ENCODE measurements at regions not wholly inside any gene's neighbourhood (a gene's known extent, or its start where the extent isn't known, plus 50 kb on each side); places are given as distances from the start of the nearest gene placed in this dataset.
A peak's percentile ranks its signal among the peaks of the same experiment; 100 is the strongest.

DNA sequence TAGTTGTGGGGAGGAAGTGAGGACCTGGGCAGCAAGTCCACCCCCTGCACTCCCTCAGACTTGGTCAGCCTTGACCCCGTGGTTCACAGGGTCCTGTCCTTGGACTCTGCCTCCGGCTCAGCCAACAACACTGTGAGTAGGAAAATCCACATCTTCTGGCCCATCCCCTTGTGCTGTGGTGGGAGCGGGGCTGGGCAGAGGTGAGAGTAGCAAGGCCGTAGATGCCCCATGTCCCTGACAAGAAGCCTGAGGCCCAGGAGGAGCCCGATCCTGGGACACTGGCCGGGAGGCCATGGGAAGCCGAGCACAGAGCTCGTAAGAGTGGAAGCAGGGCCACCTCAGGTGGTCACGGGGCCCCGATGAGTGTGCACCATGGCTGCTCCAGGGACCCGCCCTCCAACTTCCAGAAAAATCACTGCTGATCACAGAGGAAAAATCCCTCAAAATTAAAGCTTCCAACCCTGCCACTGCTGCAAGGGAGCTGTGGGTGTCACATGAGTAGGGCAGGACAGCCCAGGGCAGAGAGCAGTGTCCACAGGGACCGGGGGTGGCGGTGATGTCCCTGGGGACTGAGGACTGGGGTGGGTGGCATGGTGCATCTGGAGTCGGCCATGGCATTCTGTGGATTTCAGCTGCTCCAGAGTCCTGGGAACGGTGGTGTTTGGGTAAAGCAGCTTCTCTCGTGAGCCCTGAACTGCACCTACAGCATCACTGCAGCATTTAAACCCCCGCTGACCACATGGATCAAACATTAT, 189.4 kb downstream of the DLL1 start:
- H3K36me3 ChIP-seq: no peaks in the 10 kb centered on the region
- ATAC-seq (no peak), DNase-seq (peak in 3 of 5 donors; percentile 4 to 33 (median 11))
- WGBS, 4 donors: 89 to 95% (median 93%) methylated on average over 17 of the region's 17 CpGs
- no peak overlapping the region for H3K27ac ChIP-seq
- no peak overlapping the region for H3K4me3 ChIP-seq
- TF ChIP-seq, protein P1, sequence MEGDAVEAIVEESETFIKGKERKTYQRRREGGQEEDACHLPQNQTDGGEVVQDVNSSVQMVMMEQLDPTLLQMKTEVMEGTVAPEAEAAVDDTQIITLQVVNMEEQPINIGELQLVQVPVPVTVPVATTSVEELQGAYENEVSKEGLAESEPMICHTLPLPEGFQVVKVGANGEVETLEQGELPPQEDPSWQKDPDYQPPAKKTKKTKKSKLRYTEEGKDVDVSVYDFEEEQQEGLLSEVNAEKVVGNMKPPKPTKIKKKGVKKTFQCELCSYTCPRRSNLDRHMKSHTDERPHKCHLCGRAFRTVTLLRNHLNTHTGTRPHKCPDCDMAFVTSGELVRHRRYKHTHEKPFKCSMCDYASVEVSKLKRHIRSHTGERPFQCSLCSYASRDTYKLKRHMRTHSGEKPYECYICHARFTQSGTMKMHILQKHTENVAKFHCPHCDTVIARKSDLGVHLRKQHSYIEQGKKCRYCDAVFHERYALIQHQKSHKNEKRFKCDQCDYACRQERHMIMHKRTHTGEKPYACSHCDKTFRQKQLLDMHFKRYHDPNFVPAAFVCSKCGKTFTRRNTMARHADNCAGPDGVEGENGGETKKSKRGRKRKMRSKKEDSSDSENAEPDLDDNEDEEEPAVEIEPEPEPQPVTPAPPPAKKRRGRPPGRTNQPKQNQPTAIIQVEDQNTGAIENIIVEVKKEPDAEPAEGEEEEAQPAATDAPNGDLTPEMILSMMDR (IDR thresholded peaks at IDR 0.05): no peak
- TF ChIP-seq POLR2A (IDR thresholded peaks at IDR 0.05): no peak
- H3K4me1 ChIP-seq: peaks cover 0 to 13% (median 9%) of the 10 kb centered on the region in 12 donors
- intact Hi-C loops (cut with DNase I): no loop called here
- no peaks in the 10 kb centered on the region for H3K9me3 ChIP-seq
- peaks cover 0 to 5% (median 0%) of the 10 kb centered on the region in 9 donors for H3K27me3 ChIP-seq

DNA sequence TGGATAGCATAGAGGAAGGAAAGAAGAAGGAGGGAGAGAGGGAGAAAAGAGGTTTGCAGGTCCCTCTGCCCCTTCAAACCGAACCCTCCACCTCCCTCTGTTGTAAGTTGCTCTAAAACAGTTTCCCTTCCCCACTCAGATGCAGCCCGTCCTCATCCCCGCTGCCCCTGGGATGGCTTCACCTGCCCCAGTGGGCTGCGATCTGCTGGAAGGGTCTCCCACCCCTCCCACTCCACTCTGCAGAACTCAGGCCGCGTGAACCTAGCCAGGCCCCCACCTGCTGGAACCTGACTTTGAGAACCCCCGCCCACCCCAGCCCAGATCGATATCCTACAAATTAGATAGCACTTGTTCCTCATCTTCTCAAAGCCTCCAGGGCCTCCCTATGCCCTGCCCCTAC, 190.8 kb downstream of the DLL1 start:
- Histone ChIP-seq H3K27ac (no peak overlapping the region), H3K4me1 (peaks cover 0 to 26% (median 13%) of the 10 kb centered on the region in 12 donors), H3K4me3 (no peak overlapping the region), H3K36me3 (no peaks in the 10 kb centered on the region), H3K27me3 (peaks cover 0 to 5% (median 0%) of the 10 kb centered on the region in 9 donors), H3K9me3 (no peaks in the 10 kb centered on the region)
- 62 to 88% (median 80%) methylated on average over 8 of the region's 8 CpGs for WGBS, 4 donors
- TF ChIP-seq, protein P1 (IDR thresholded peaks at IDR 0.05): no peak
- TF ChIP-seq POLR2A (IDR thresholded peaks at IDR 0.05): no peak
- peak in 3 of 5 donors; percentile 2 to 13 (median 12) for DNase-seq
- intact Hi-C loops (cut with DNase I): no loop called here
- ATAC-seq: no peak

DNA sequence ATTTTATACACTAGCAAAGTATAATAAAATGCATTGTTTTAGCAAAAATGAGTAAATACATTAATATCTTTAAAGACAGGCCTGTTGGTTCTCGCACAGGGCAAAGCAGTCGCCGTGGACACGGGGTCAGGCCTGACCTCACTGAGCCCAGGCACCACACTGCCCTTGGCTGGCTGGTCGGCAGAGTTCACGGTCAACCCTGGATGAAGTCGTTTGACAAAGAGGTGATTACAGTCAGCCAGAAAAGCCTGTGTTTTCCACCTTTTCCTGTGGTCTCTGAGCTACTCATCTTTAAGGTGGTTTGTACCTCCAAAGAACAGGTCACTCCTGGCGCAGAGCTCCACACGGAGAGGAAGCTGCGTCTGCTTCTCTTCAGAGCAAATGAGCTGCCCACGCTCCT, 191.5 kb downstream of the DLL1 start:
- Histone ChIP-seq H3K4me1 (peaks cover 0 to 26% (median 13%) of the 10 kb centered on the region in 12 donors), H3K27ac (no peak overlapping the region), H3K36me3 (no peaks in the 10 kb centered on the region), H3K27me3 (peaks cover 0 to 5% (median 0%) of the 10 kb centered on the region in 9 donors), H3K9me3 (no peaks in the 10 kb centered on the region), H3K4me3 (no peak overlapping the region)
- DNase-seq (peak in 2 of 5 donors; percentile 12 to 25), ATAC-seq (no peak)
- intact Hi-C loops (cut with DNase I): no loop called here
- TF ChIP-seq, protein P1 (IDR thresholded peaks at IDR 0.05): no peak
- no peak for TF ChIP-seq POLR2A (IDR thresholded peaks at IDR 0.05)
- 88 to 91% (median 89%) methylated on average over 11 of the region's 11 CpGs for WGBS, 4 donors

DNA sequence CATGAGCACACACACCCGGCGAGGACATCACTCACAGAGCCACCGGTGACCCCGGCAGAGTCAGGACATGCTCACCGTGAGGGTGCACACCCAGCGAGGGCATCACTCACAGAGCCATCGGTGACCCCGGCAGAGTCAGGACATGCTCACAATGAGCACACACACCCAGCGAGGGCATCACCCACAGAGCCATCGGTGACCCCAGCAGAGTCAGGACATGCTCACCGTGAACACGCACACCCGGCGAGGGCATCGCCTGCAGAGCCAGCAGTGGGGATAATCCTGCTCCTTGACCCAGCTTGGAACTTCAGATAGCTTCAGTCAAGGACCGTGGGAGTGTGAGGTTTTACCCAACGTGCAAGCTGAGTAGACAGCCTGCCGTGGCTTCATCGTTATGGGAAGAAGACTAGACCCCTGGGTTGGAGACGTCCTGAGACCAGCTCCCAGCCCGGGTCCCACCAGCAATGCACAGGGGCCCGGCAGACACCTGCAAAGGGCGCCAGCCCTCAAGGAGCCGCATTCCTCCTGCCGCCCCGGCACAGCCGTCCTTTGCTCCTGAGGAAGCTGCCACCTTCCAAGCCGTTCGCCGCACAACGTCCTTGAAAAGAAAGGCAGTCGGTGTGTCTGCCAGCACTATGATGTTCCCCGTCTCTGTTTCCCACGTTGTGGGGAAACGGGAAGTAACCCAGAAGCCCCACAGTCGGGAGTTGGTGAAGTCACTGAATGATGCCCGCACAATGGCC, 192.3 kb downstream of the DLL1 start:
- Histone ChIP-seq H3K4me3 (no peak overlapping the region), H3K36me3 (no peaks in the 10 kb centered on the region), H3K4me1 (peaks cover 0 to 26% (median 13%) of the 10 kb centered on the region in 12 donors), H3K27ac (no peak overlapping the region), H3K9me3 (no peaks in the 10 kb centered on the region), H3K27me3 (peaks cover 0 to 5% (median 0%) of the 10 kb centered on the region in 9 donors)
- intact Hi-C loops (cut with DNase I): no loop called here
- ATAC-seq: no peak
- TF ChIP-seq POLR2A (IDR thresholded peaks at IDR 0.05): no peak
- TF ChIP-seq, protein P1 (IDR thresholded peaks at IDR 0.05): no peak
- peak in 4 of 5 donors; percentile 3 to 45 (median 11) for DNase-seq
- WGBS, 4 donors: 90 to 94% (median 92%) methylated on average over 27 to 37 of the region's 37 CpGs
